Stimulated activated CD4-positive, alpha-beta T cell treated with anti-CD3 and anti-CD28 coated beads, Interleukin-2, amount 100 ng/mL, for 48 hours (primary cell): ENCODE measurements at regions not wholly inside any gene's neighbourhood (a gene's known extent, or its start where the extent isn't known, plus 50 kb on each side); places are given as distances from the start of the nearest gene placed in this dataset.

ENCODE experiments used
- DNase-seq, 2 donors: peaks; one replicate each; pipeline ENCODE4 v3.0.0-alpha.2; 2020

DNA sequence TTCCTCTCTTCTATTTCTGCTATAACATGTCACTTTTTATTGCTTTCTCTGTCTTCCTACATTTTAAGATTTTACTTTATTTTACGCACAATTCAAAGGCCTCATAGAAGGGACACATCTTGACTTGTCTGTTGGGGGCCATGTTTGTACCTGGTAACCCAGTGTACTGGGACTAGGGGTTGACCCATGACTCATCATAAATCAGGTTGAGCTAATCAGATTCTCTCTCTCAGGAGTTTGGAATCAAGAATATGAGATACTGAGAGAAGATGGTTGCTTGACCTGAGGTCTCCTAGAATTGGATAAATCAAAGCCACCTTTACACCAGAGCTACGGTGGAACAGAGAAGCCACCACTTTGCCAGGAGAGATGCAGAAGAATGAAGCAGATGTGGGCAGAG is 153.0 kb downstream of the UXS1 start:
- DNase-seq = no peak

DNA sequence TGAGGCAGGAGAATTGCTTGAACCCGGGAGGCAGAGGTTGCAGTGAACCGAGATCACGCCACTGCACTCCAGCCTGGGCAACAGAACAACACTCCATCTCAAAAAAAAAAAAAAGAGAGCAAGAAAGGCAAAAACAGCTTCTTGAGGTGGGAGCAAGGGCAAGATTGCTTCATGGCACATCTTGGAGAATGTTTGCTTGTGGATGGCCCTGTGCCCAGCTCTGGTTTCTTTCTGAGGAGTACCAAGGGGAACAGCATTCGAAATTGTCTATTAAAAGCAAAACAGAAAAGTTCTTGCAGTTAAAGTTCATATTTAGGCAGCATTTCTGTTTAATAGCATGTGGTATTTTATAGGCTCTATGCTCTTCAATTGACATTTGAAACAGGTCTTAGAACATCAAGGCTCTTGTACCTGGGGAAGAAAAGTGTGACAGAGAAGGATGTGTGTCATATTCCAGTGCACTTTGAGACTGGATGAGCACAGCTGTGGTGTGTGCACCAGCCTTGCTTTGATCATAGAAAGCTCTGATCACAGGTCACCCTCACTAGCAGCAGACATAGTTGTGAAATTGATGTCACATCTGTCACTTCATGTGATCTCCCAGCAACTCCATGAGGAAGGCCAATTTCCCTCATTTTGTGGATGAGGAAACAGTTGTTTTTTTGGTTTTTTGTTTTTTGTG is 154.3 kb downstream of the UXS1 start:
- DNase-seq = no peak

DNA sequence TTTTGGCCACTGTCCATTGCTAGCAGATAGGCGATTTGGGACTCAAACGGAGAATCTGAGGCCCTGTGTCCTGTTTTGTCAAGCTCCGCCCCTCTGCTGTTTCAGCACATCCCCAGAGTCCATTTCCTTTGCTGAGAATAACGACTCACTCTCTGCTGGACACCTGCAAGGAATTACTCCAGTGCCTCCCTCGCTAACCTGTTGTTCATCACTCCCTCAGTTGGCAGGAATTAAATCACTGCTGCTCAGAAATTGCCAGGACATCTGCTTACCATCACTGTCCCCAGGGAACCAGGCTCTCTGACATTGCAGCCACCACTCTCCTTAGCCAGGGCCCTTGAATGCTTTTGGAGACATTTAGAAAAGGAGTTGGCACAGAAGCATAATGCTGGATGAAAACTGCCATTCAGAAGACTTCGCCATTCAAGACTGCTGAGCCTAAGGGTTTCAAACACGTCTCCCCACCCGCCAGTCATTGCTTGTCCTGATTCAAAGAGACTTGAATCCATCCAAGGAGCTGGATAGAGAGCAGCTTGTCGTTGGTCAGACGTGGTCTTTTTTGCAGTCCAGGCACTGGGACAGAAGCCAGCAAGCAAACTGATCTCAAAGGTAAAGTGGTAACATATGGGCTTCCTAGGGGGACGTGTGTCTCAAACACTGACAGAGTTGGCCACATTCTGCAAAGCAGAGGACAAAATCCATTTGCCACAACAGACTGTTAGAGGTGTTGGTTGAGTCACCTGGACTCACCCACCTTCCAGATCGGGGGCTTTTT is 155.3 kb downstream of the UXS1 start:
- DNase-seq = no peak

DNA sequence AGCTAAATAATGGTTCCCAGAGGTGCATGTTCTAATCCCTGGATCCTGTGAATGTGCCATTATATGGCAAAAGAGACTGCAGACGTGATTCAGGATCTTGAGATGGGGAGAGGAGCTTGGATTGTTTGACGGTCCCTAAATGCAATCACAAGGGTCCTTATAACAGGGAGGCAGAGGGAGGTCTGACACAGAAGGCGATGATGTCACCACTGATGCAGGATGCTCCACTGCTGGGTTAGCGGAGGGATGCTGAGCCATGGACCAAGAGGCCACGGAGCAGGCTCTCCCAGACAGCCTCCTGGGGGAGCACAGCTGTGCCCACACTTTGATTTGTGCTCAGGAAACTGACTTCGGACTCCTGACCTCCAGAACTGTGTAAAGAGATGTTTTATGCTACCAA is 156.2 kb downstream of the UXS1 start:
- no peak for DNase-seq

DNA sequence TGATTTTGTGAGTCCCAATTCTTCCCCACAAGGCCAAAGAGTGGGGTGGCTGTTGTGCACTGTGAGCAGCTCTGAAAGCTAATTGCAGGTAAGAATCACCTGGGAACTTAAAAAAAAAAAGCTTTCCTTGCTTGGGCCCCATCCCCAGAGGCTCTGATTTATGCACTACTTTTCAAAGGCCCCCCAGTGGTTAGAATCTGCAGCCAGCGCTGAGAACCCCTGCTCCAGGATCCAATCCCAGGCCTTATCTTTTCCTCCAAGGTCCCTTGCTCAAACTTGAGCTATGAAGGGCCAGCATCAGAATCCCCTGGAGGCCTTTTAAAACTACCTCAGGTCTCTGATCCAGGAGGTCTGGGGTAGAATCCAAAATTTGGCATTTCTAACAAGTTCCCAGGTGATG is 156.8 kb downstream of the UXS1 start:
- no peak for DNase-seq

DNA sequence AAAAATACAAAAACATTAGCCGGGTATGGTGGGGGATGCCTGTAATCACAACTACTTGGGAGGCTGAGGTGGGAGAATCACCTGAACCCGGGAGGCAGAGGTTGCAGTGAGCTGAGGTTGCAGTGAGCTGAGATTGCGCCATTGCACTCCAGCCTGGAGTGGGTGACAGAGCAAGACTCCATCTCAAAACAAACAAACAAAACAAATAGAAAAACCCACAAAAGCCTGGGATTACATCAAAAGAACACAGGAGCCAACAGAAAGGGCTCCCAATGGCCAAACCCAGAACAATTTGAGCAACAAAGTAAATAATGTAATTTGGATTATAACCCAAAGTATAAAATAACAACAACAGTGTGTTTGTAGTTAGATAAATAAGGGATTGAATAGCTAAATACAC is 159.8 kb downstream of the UXS1 start:
- no peak for DNase-seq

DNA sequence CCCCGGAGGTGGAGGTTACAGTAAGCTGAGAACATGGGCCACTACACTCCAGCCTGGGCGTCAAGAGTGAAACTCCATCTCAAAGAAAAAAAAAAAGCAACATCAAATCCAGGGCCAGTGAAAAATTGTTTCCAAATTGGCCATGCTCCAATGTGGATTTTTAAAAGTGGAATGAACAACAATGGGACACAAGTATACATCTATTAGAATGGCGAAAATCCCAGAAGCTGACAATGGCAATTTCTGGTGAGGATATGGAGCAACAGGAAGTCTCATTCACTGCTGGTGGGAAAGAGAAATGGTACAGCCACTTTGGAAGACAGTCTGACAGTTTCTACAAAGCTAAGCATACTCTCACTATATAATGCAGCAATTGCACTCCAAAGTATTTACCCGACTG is 161.4 kb downstream of the UXS1 start:
- DNase-seq = no peak

DNA sequence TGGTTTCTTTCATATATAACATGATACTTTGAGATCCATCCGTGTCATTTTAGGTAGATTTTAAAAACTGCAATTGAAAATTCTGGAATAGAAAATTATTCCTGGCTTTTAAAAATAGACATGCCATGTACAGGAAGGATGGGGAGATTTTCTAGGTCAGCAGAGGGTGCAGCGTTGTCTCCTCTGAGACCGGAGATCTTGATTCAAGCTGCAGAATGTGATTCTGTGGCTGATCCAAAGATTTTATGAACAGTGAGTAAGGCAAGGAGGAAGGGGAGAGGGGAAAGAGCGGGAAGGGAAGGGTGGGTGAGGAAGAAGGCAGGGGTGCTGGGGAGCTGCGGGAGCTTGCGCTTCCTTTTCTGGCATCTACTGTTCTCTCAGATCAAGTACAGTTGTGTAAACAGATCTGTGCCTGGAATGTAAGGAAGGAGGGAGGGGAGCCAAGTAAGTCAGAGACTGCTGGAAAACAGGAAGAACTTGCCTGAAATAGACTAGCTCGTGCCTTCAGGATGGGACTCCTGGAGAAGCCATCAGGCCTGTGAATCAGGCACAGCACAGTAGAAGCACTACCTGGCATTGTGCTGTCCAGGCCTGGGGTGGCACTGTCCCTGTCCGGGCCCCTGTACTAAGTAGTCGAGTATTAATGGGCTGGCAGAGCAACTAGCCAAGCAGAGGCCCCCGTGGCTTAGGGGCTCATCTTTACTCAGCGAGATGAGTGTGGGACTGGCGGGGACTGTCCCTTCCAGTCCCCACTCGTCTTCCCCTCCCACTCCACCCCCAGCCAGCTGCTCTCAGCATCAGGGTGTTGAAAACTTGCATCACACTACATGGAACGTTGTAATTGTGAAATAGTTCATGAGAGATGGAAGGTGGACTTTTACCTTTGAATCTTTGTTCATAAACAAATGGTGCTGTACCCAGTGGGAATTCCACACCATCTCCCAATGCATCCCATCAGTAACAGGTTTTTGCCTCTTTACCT is 163.5 kb downstream of the UXS1 start:
- peak; percentile 17 to 18 for DNase-seq

DNA sequence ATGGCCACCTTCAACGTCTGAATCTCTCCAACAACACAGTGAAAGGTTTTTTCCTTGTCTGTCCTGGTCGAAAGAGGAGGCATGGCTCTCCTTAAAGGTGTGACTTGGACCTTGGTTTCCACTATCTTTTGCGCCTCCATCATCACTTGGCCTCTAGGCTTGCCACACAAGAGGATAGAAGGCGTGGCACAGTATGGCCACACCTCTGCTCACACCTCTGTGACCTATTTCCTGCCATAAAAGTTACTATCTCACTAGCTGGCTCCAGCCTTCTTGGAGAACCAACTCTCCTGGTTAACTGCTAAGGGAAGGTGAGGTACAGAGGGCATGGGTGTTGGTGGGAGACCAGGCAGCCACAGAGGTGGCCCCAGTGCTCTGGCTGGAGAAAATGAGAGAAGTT is 165.9 kb downstream of the UXS1 start:
- no peak for DNase-seq

DNA sequence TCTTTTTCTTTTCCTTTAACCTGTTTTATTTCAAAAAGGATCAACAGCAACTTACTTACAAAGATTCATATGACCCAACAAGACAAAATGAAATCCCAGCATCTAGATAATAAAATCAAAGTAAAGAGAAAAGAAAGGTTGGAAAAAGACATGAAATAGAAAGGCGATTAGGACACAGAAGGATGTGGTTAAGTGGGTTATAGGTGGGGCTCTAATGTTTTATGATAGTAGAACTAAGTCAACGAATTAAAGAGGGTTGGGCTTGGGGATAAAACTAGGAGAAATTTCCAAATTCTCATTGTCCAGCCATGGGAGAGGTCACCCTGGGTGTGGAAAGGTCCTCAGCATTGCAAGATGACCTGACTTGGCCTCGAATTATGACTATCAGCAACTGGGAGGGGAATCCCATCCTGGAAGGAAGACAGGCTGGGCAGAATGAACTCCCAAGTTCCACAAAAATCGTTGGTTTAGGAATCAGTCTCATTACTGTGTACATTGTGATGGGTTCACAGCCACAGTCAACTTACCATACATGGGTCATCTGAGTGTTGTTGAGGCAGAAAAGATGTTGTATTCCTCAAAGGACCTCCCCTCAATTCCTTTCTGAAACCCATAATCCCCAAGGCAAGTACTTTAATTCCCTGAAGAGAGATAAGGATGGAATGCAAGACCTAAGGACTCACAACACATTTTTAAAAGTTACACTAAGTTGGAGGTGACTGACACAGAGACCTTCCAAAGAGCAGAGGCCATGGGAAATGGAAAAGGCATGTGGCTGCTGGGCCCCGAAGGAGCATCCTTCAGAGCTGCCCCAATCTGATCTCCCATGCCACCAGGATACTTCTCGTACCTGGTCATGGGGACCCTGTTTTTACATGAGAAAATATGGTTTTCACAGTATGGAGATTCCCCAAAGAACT is 167.6 kb downstream of the UXS1 start:
- DNase-seq = no peak

DNA sequence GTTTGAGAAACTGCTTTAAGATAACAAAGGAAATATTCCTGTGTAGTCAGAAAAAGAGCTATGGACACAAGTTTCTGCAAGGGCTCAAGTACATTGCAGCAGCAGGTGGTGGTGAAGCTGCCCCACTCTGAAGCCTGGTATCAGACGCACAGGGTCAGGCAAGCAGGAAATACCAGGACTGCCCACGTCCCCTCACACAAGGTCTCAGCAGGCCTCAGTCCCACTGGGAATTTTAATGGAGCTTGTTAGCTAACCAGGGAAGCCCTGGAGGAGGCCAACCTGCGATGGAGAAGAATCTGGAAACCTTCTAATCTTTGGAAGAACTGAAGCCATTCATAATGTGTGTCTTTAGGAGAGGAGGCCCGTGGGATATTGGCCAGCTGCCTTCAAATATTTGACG is 168.3 kb downstream of the UXS1 start:
- no peak for DNase-seq

DNA sequence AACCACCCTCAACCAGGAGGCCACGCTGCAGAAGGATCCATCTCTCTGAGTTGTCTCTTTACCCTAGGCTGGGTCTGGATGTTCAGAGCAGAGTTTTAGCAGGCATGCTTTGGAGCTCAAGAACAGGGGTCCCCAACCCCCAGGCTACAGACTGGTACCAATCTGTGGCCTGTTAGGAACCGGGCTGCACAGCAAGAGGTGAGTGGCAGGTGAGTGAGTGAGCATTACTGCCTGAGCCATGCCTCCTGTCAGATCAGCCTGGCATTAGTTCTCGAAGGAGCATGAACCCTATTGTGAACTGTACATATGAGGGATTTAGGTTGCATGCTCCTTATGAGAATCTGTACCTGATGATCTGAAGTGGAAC is 172.5 kb downstream of the UXS1 start:
- no peak for DNase-seq

DNA sequence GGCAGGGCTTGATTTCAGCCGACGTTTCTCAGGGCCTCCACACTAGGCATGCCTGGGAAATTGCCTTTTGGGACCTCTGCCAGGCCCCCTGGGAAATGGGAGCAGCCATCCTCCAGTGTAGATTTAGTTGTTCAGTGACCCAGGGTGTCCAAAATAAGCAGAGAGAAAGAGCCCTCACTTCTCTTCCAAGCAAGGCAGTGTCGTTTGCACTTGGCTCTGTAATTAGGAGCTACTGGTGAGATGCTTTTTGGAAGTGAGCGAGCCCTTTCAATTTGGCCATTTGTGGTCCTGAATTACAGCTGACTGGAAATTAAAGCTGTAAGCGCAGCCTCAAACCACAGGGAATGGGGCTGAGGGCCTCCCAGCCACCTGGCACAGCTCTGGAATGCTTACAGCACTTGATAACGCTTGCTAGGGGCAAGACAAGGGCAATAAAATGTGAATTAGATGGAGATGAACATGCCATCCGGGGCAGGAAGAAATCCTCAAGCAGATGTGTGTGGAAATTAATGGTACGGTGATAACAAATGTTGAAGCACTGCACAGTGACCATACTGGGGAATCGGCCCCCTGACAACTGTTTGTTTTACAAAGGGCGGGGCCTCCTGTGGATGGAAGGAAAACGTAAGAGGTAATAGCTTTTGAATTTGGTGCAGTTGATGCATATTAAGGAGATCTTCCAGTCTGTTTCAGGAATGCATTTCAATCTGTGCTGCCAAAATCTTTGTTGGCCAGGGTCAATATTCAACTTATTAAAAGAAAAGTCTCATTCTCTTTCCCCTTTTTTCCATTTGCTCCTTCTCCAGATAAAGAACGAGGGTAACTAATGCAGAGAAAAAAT is 173.1 kb downstream of the UXS1 start:
- no peak for DNase-seq

DNA sequence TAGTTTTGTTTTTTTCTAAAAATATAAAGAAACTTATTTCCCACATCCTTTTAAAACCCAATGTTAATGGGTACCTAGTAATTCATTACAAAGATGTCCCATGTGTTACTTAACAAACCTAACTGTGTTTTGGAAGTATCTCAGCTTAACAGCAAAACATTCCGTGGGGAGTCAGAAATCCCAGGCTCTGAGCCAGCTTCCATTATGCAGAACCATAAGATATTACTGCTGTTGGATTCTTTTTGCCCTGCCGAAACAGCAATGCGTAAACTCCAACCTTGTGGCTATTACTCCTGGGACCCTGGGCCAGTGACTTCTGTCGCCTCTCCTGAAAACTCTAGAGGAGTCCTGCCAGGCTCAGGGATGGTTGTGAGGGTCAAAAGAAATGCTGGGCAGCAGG is 174.1 kb downstream of the UXS1 start:
- DNase-seq = no peak

DNA sequence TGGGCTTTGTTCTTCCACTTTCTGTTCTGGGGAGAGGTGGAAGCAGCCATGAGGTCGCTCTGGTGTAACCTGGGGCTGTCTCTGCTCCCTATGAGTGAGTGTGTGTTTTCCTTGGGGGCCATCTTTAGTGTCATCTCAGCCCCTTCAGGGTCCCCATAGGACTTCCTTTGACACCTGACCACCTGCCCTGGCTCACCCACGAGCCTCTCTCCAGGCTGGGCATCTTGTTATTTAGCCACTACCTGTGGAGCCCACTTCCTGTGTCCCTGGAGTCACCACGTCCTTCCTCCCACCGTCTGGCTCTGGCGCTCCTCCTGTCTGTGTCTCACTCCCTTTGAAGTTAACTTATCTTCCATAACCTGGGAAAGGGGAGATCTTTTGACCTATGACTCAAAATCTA is 176.0 kb downstream of the UXS1 start:
- no peak for DNase-seq

DNA sequence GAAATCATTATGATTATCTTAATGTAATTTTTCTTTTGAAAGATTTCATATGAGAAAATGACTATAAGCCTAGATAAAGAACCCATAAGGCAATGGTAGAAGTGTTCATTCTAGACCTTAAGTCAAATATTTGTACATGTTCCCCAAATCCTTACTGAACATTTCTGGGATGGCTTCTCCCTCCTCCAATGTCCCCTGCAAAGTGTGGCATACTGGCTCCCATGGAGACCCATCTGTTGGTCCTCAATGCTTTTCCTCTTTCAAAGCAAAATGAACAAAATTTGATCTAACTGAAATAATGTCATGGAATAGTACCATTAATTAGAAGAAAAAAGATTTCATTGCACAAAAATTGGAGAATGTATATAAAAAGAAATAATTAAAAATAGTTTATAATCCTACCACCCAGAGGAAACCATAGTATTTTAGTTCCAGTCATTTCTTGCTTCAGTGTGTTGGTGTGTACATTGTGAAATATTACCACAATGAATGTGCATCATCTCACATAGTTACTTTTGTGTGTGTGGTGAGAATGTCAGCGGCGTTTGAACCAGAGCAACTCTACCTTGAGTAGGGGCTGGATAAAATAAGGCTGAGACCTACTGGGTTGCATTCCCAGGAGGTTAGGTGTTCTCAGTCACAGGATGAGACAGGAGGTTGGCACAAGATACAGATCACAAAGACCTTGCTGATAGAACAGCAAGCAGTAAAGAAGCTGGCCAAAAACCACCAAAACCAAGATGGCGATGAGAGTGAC is 181.3 kb downstream of the UXS1 start:
- DNase-seq = no peak

DNA sequence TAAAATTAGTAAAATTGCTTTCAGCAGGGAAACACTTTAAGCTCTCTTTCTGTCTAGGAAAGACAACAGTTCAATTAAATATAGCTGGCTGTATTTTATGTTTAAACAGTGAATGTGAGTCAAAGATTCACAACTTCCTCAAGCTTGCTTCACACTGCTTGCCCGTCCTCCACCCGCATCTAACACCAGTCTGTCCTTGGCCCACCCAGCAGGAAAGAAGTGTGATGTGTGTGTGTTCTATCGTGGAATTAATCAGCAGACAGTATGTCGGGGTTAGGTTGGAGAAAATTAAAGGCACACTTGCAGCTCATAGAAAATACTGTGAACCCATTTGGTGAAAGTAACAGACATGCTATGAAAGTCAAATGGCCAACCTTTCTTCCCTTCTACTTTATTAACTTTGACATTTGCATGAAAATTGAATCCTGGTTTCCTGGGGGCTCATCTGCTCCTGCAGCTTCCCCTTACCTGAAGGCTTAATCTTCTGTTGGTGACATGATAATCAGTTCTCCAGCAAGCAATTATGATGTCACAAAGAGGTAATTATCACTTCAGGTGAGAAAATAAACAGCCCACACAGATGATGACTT is 182.0 kb downstream of the UXS1 start:
- no peak for DNase-seq

DNA sequence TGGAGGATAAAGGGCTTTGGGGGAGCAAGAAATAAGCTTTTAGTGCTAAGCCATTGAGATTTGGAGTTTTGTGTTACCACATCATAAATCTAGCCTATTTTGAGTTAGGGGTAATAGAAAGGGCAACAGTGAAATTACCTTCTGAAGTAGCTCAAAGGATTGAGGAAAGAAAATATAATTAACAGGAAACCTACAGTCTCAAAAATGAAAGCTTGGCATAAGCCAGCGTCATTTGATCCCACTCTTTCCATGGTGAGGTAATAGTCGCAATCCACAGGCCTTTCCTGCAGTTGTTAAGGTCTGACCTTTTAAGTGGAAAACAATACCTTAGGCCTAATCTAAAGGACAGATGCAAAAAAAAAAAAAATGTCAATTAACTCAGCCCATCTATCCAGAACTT is 182.7 kb downstream of the UXS1 start:
- no peak for DNase-seq

DNA sequence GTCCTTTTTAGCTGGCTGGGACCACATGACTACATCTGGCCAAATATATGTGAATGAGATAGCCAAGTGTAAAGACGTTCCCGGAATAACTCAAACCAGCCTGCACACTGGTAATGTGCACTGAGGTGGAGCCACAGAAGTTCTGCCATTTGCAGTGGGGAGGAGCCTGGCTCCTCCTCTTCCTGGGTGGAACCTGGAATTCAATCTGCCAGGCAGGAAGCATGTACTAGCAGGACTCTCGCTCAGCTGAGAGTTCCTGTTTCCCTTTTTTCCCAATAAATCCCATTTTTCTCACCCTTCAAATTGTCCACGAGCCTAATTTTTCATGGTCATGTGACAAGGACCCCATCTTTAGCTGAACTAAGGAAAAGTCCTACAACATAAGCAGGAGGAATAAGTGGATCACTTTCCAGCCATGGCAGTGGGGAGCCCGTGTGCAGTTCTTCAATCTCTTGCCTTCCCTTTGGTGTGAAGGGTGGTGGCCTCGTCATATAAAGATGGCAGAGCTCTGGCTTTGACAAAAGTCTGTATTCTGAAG is 183.2 kb downstream of the UXS1 start:
- no peak for DNase-seq

DNA sequence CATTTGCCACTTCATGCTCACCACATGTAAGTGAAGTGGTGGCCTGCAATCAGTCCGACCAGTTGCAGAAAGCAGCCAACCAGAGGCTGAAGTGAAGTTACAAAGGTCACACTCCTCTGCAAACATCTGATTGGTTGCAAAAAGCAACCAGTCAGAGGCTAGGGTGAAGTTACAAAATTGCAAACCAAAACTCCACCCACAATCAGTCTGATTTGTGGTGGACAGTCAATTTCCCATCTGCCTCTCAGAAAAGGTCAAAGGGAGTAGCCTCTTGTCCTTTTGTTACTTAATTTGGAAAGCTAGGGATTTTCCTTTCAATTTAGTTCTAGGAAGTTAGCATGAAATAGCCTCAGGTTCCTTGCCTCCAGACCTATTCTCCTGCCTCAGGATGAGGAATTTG is 185.0 kb downstream of the UXS1 start:
- DNase-seq = no peak
